HG03280 (cell line): ENCODE measurements at regions not wholly inside any gene's neighbourhood (a gene's known extent, or its start where the extent isn't known, plus 50 kb on each side); places are given as distances from the start of the nearest gene placed in this dataset.
A peak's percentile ranks its signal among the peaks of the same experiment; 100 is the strongest.
"Not testable (repeated sequence)": the region's sequence is repeated elsewhere in the genome, so short reads cannot be mapped to it uniquely, and the experiment has no call there.

Experiments
- ATAC-seq: cut with Tn5 transposase; IDR thresholded peaks from one replicate; pipeline ENCODE4 v1.9.1; 2021; ENCODE audit warnings: mild to moderate bottlenecking, moderate library complexity; ENCODE audit not compliant: unreplicated experiment

GRCh38 chr2:65974067-65974723 is 460.7 kb upstream of the MEIS1 start:
- ATAC-seq = no peak

DNA sequence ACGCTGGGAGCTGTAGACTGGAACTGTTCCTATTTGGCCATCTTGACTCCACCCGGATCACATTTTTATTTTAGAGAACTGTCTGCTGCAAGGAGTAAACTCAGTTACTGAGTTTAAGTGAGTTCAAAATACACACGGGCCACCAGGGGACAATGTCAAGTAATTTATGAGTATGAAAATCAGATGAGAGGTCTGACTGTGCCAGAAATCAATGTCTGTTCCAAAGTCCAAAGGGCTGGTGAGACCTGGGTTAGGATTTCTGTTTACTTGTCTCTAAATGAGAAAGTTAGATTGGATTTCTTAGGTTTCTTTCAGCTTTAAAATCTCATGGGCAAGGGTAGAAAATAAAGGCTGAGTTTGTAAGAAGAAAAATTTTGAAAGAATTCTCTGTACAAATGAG is 465.8 kb upstream of the MEIS1 start:
- no peak for ATAC-seq

DNA sequence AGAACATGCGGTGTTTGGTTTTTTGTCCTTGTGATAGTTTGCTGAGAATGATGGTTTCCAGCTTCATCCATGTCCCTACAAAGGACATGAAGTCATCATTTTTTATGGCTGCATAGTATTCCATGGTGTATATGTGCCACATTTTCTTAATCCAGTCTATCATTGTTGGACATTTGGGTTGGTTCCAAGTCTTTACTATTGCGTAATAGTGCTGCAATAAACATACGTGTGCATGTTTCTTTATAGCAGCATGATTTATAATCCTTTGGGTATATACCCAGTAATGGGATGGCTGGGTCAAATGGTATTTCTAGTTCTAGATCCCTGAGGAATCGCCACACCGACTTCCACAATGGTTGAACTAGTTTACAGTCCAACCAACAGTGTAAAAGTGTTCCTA is 471.6 kb upstream of the MEIS1 start:
- not testable (repeated sequence) for ATAC-seq

DNA sequence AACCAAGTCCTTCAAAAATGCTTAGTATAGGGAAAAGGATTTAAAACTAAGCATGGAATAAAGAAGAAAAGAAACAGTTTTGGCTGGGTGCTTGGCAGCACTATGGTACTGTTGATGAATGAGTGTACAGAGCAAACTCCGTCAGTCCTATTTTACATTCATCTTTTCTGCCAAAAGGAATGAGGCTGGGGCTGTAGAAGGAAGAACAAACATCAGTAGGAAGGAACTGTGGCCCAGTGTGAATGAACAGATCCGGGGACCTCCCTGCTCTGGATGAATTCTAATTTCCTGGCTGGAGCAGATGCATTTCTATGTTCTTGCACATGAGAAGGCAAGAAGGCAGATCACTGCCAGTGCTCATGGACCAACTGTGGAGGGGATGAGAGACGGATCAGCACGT is 474.0 kb upstream of the MEIS1 start:
- ATAC-seq = no peak

GRCh38 chr2:65957886-65958285 is 477.0 kb upstream of the MEIS1 start:
- no peak for ATAC-seq

GRCh38 chr2:65957454-65957853 is 477.5 kb upstream of the MEIS1 start:
- ATAC-seq = no peak

- no peak for ATAC-seq
Observed at GRCh38 chr2:65955259-65955658, 479.7 kb upstream of the MEIS1 start.

DNA sequence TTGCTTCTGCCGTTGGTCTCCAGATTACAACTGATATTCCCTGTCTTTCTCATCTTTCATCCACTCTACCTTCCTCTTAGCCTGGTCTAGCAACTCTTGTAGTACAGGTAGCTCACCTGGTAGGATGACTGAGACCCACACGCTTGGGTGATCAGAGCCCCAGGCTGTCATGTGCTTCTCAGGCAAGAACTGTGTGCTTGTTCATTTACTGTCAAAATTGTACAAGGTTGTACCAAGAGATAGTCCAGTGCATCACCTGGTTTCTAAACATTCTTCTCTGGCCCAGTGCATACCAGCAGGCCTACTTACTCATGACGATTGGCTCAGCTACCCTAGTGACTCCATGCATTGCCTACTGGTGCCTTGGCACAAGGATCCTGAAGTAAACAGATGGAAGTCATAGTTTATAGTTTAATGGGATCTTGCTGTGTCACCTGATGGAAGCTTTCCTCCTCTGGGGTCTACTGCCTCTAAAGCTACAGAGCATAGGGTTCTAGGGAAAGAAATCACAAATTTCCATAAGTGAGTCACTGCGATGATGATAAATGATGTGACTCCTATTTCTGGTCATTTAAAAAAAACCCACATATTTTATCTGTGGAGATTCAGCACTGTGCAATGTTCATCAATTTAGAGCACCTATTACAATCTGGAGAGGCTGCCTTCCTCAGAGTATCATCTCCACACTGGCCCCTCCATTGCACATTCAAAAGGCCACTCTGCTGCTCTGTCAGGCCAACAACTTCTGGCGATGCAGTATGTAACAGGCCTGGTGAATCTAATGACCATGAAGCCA is 481.8 kb upstream of the MEIS1 start:
- ATAC-seq = no peak

GRCh38 chr2:65944213-65944612 is 490.7 kb upstream of the MEIS1 start:
- no peak for ATAC-seq

DNA sequence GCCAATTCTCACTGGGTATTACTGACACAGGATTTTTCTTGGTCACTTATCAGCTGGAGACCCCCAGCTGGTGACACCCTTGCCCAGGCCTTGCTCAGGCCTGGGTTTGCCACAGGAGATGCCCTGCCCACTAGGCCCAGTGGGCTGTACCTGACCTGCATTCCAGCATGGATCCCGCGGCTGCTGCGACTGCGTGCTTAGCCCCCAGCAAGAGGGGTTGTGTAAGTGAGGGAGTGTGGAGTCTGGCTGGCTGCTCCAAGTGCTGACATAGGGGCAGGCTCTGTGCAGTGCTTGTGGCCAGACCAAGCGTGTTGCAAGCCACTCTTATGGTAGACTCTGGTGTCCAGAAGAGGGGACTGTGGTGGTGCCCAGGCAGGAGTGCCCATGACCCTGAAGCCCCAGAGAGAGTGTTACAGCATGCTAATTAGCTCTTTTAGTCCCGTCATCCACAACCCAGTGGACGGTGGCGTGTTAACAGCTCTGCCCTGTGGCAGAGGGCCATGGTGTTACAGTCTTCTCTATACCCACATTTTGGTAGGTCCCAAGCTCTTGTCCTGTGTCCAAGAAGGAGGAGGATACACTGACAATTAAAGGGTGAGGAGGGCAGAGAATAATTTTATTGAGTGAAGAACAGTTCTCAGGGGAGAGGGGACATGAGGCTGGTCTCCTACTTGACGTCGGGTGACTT is 491.7 kb upstream of the MEIS1 start:
- no peak for ATAC-seq

DNA sequence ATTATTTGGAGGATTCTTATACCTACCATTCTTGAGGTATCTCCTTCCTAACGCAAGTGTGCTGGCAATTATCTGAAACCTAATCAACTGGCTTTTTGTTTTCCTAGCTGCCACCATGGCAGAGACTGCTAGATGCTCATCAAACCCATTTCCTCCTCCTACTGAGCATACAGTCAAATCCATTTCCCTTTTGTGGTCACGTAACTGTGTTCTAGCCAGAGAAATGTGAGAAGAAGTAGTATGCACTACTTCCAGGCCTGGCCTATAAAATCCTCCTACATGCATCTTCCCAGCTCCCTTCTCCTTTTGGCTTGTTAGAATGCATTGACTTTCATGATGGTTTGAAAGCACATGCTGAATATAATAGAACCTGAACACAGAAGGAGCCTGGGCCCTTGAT is 494.1 kb upstream of the MEIS1 start:
- ATAC-seq = no peak

GRCh38 chr2:65939687-65940086 is 495.2 kb upstream of the MEIS1 start:
- no peak for ATAC-seq

DNA sequence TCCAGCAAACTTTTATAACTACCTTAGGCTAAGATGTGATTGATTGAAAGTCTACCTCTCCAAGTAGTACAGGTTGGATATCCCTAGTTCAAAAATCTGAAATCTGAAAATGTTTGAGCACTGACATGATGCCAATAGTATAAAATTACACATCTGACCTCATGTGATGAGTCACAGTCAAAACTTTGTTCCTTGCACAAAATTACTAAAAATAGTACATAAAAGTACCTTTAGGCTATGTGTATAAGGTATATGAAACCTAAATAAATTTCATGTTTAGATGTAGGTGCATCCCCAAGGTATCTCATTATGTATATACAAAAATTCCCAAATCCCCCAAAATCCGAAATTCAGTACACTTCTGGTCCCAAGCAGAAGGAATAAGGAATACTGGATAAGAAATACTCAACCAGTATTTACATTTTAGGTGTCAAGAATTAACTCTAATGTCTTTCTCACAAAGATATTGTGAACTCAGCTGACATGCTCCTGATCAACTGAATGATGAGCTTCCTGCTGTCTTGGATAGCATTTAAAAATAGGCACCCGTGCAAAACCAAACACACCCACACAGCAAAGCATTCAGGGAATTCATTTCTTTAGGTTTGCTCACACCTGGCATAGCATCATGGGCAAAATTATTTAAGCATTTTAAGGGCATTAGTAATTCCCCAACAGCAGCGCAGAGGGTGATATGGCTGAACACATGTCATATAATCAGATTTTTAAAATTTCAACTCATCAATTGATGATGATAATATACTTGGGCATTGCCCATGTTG is 497.4 kb upstream of the MEIS1 start:
- ATAC-seq = no peak

DNA sequence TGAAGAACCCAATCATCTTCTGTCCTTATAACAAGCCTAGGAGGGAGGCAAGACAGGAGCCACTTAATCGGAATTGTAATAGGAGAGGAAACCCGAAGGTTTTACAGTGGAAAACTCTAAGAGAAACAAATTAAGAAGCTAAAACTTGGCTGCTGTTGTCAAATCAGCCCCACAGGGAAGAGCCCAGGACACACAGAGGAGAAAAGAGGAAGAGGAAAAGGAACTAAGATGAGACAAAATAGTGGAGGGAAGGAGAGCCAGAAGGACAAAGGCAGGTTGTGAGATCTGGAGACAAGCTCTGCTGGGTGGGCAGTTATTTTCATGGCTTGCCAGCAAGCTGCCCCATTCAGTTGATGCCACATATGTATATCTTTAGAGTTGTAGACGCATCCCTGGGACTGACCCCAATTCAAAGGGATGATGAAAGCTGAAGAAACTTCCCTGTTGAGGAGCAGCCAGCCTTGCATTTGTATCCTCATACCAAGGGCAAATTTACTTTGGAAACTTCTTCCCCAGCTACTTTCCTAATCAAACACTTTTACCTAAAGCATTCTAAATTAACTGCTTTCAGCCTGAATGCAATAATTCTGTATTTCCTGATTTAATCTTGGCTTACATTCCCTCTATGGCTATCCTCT is 499.8 kb upstream of the MEIS1 start:
- ATAC-seq = no peak

GRCh38 chr2:65932571-65932970 is 500.2 kb upstream of the SPRED2 start:
- no peak for ATAC-seq

- ATAC-seq = no peak
Observed at GRCh38 chr2:65931056-65931455, 498.7 kb upstream of the SPRED2 start.

DNA sequence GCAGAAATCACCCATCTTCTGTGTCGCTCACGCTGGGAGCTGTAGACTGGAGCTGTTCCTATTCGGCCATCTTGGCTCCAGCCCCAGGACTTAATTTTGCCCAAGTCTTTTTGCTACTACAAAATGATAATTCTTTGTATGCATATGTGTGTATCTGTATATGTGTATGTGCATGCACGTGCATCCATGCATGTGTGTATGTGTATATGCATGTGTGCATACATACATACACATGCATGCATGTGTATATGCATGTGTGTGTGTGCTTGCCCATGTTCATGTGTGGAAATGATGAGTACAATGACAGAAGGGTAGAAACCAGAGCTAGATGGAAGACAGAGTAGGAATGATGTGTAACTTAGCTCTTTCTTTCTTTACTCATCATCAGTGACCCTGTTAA is 497.9 kb upstream of the SPRED2 start:
- ATAC-seq = no peak

- ATAC-seq = not testable (repeated sequence)
Observed at GRCh38 chr2:65929664-65930063, 497.3 kb upstream of the SPRED2 start.

DNA sequence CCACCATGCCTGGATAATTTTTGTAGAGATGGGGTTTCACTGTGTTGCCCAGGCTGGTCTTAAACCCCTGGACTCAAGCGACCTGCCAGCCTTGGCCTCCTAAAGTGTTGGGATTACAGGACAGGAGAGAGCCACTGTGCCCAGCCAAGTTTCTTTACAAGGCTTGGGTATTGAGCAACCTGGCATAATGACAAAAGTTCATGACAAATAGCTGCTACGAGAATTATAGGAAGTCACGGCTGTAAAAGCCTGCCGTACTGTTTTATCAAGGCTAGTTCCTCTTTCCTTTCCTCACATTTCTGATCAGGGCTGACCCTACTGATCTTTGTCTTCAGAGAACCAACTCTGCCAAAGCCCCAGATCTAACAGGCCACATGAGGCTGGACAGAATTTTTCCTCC is 490.4 kb upstream of the SPRED2 start:
- ATAC-seq = no peak

GRCh38 chr2:65922030-65922429 is 489.6 kb upstream of the SPRED2 start:
- ATAC-seq = peak; percentile 74

DNA sequence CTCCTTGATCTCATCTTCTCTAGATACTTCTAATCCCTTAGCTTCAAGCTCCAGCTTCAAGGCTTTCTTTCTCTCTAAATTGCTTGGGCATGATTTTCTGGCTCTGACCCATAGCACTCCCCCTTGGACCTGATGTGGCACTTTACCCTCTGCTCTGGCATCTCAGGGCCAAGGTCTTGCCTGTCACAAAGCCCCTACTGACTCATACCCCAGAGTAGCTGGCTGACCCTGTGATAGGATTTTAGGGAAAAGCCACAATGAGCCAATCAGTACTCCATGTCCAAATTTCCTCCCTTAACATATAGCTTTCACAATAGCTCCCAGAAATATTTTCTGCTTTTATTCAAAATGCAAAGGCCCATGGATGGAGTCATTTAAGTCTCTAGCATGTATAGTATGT is 488.7 kb upstream of the SPRED2 start:
- no peak for ATAC-seq
